Lower lobe of right lung (tissue), 2 donors: ENCODE measurements at regions not wholly inside any gene's neighbourhood (a gene's known extent, or its start where the extent isn't known, plus 50 kb on each side); places are given as distances from the start of the nearest gene placed in this dataset.

Source experiments
- ATAC-seq, 2 donors: fragments of 200-7000 bp; cut with Tn5 transposase; one replicate each; pipeline ENCODE4 v1.9.1; 2020 to 2022; ENCODE audit warnings: mild to moderate bottlenecking in 2 of 2, moderate library complexity in 2 of 2
- DNase-seq: peaks from one replicate; pipeline ENCODE4 v3.0.0-alpha.2; 2020
- H3K27ac ChIP-seq: fragments of 200-600 bp; one replicate; pipeline ENCODE4 v1.8.0; 2022
- H3K27me3 ChIP-seq: fragments of 200-600 bp; one replicate; pipeline ENCODE4 v1.8.0; 2022; ENCODE audit warnings: low read depth
- H3K36me3 ChIP-seq: fragments of 200-600 bp; one replicate; pipeline ENCODE4 v1.8.0; 2022; ENCODE audit warnings: mild to moderate bottlenecking
- H3K4me1 ChIP-seq: fragments of 200-600 bp; one replicate; pipeline ENCODE4 v1.8.0; 2022
- H3K4me3 ChIP-seq: fragments of 200-600 bp; one replicate; pipeline ENCODE4 v1.8.0; 2022; ENCODE audit warnings: mild to moderate bottlenecking
- H3K9me3 ChIP-seq: fragments of 200-600 bp; one replicate; pipeline ENCODE4 v1.8.0; 2022
- intact Hi-C: fragments of 100-400 bp; cut with DNase I; formaldehyde crosslinking; loops from one replicate; pipeline ENCODE4 v1.11.0; 2022
- TF ChIP-seq, protein P1 (sequence below): fragments of 200-600 bp; IDR thresholded peaks from one replicate; pipeline ENCODE4 v1.8.0; 2022; ENCODE audit warnings: antibody characterized with exemption, mild to moderate bottlenecking
- donor health status: DM: no; HTN: yes; CAD: no; lungs with severe emphysema.

DNA sequence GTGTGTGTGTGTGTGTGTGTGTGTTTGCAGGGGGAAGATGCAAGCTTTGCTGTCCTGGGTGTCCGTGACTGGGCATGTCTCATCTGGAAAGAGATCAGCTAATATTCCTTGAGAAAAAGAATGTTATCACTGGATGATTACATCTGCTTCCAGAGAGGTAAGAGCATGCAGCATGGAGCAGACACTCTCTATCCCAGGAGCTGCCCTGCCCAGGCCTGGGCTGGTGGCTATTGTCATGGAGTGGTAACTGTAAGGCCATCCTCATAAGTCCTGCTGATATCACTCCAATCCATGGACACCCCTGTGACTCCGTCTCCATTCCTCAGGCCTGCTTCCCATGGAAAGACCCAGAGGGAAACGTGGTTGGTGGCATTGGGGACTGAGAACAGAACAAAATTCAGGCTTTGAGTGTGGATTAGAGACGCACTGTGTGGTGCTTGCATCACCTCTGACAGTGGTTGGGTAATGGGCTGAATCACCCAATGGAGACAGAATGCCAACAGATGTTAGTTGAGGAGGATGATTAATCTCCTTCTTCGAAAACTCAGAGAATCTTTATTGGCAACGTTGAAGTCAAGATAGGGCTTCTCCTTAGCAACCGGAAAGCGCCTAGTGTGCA, 52.0 kb upstream of the KCNIP1 start:
- Histone ChIP-seq H3K9me3 (no peaks in the 10 kb centered on the region), H3K27ac (no peak overlapping the region), H3K27me3 (no peaks in the 10 kb centered on the region), H3K4me1 (no peaks in the 10 kb centered on the region), H3K36me3 (no peaks in the 10 kb centered on the region), H3K4me3 (no peak overlapping the region)
- intact Hi-C loops, result no loop called here
- DNase-seq (no peak), ATAC-seq (no peak)
- TF ChIP-seq, protein P1, sequence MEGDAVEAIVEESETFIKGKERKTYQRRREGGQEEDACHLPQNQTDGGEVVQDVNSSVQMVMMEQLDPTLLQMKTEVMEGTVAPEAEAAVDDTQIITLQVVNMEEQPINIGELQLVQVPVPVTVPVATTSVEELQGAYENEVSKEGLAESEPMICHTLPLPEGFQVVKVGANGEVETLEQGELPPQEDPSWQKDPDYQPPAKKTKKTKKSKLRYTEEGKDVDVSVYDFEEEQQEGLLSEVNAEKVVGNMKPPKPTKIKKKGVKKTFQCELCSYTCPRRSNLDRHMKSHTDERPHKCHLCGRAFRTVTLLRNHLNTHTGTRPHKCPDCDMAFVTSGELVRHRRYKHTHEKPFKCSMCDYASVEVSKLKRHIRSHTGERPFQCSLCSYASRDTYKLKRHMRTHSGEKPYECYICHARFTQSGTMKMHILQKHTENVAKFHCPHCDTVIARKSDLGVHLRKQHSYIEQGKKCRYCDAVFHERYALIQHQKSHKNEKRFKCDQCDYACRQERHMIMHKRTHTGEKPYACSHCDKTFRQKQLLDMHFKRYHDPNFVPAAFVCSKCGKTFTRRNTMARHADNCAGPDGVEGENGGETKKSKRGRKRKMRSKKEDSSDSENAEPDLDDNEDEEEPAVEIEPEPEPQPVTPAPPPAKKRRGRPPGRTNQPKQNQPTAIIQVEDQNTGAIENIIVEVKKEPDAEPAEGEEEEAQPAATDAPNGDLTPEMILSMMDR, result no peak

DNA sequence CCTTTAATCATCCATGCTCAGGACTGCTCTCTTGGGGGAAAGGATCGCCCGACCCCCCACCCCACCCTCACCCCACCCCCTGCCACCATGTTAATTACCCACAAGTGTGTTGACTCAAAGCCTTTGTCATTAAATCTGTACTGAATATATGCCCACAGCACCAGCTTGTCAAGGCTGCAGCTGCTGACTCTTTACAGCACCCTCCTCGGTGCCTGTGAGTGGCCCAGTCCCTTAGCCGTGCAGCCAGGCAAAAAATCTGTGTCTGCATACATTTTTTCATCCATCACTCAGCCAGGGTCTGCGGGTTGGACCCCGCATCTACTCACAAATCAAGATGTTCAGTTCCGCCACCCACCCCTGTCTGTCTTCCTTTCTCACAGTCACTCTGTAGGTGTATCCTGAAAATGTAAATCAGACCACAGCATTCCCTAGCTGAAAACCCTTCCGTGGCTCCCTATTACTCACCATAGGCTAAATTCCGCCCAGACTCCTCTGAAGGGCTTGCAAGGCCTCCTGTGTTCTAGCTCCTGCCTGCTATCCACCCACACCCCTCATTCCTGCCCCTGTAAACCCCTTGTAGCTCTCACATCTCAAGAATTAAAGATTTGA, 53.7 kb upstream of the KCNIP1 start:
- DNase-seq, result no peak
- intact Hi-C loops, result no loop called here
- Histone ChIP-seq H3K4me3 (no peak overlapping the region), H3K27ac (no peak overlapping the region), H3K9me3 (no peaks in the 10 kb centered on the region), H3K4me1 (no peaks in the 10 kb centered on the region), H3K27me3 (no peaks in the 10 kb centered on the region), H3K36me3 (no peaks in the 10 kb centered on the region)
- TF ChIP-seq, protein P1, result no peak
- no peak for ATAC-seq

DNA sequence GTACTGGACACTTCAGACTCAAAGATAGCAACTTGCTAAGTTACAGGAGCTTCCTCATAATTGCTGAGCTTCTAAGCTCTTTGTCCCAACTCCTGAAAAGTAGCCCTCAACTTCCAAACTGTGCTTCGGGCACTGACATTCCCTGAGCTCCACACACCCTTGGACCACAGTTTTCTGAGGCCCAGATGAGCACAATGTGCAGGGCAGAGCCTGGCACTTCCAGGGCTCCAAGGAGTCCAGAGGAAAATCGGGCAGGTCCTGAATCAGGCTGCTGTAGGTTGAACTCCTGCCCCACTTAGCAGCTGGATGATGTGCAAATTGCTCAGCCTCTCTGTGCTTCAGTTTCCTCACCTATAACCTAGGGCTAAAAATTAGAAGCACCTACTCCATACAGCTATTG, 54.6 kb upstream of the KCNIP1 start:
- no peak for ATAC-seq

DNA sequence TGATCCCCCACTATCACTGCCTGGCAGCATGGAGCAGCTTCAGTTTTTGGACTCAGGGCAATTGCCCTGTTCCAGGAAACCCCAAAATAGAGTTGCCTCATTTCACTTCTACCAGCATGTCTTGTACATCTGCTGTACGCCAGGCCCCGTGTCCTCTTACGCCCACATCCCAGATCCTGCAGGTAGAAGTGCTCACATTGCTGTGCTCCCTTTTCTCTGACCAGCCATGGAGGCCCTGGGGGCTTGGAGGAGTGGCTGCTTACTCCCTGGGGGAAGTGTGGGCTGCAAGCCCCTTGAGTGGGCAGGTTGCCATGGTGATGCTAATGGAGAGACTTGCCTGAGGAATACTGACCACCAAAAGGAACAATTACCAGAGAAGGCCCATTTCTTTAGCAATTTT, 55.6 kb upstream of the KCNIP1 start:
- TF ChIP-seq, protein P1, result no peak
- H3K27me3 ChIP-seq, result no peaks in the 10 kb centered on the region
- H3K4me1 ChIP-seq, result no peaks in the 10 kb centered on the region

More for the DNA sequence above, 54.6 kb upstream of the KCNIP1 start:
- intact Hi-C loops, result no loop called here
- Histone ChIP-seq H3K4me3 (no peak overlapping the region), H3K27ac (no peak overlapping the region), H3K27me3 (no peaks in the 10 kb centered on the region), H3K4me1 (no peaks in the 10 kb centered on the region), H3K36me3 (no peaks in the 10 kb centered on the region), H3K9me3 (no peaks in the 10 kb centered on the region)
- TF ChIP-seq, protein P1, result no peak
- no peak for DNase-seq

DNA sequence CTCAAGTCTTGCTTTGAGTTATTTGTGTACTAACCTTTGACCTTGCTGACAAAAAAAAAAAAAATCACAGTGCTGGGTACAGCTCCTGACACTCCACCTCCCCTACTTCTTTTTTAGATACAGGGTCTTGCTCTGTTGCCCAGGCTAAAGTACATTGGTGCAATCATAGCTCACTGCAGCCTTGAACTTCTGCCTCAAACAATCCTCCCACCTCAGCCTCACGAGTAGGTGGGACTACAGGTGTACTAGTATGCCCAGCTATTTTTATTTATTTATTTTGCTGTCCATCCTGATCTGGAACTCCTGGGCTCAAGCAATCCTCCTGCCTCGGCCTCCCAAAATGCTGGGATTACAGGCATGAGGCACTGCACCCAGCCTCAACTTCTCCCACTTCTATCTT, 57.2 kb upstream of the KCNMB1 start:
- Histone ChIP-seq H3K4me3 (no peak overlapping the region), H3K36me3 (no peaks in the 10 kb centered on the region), H3K9me3 (no peaks in the 10 kb centered on the region), H3K4me1 (no peaks in the 10 kb centered on the region), H3K27ac (no peak overlapping the region), H3K27me3 (no peaks in the 10 kb centered on the region)
- TF ChIP-seq, protein P1, result no peak
- intact Hi-C loops, result no loop called here
- DNase-seq (no peak), ATAC-seq (no peak)

More for the DNA sequence above, 55.6 kb upstream of the KCNIP1 start:
- no peaks in the 10 kb centered on the region for H3K9me3 ChIP-seq
- H3K4me3 ChIP-seq, result no peak overlapping the region
- ATAC-seq (no peak), DNase-seq (no peak)
- H3K36me3 ChIP-seq, result no peaks in the 10 kb centered on the region
- intact Hi-C loops, result no loop called here
- H3K27ac ChIP-seq, result no peak overlapping the region
